ENCODE measurements at regions not wholly inside any gene's neighbourhood (a gene's known extent, or its start where the extent isn't known, plus 50 kb on each side); places are given as distances from the start of the nearest gene placed in this dataset.

DNA sequence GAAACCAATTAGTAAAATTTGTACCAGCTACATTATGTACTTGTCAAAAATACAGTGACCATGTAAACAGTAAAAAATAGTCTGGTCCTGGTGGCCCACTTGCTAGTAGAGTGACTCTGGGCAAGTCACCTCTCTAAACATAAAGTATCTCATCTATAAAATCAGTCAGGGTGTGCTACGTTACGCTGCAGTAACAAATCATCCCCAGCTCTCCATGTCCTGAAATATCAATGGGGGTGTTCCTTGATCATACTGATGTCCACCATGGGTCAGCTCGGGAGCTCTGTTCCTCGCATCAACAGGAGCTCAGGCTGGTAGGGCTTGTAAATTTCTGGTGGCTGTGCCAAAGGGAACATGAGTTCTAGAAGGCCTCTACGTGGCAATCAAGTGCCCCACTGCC, 268.6 kb downstream of the RAB28 start:
- intact Hi-C loops (cut with DNase I; ENCODE audit: low total_unique reads) = no loop called here
- in situ Hi-C loops (cut with MboI; ENCODE audit: low sequenced_read_pairs in 4 of 4) = no loop called here

DNA sequence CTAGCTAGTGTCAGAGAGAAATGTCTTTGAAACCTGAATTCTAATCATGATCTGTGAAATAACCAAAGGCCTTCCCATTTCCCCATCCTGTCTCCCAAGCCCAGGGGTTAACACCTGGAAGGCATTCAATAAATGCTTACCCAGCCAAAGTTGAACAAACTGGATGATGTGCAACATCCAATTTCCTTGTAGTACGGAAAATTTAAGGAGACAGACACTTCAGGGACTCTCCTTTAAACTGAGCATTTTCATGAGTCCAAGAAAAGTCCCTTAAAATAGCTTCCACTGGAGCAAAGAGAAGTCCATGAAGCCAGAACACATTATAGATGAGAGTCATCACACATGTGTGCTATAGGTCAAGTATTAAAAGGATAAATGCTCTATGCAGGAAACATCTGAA, 271.2 kb downstream of the RAB28 start:
- in situ Hi-C loops (cut with MboI; ENCODE audit: low sequenced_read_pairs in 4 of 4) (no loop called here), intact Hi-C loops (cut with DNase I; ENCODE audit: low total_unique reads) (no loop called here)
- Histone ChIP-seq H3K27ac (no peak overlapping the region), H3K27me3 (no peaks in the 10 kb centered on the region), H3K9me3 (no peaks in the 10 kb centered on the region), H3K4me3 (no peak overlapping the region), H3K36me3 (no peaks in the 10 kb centered on the region), H3K4me1 (no peaks in the 10 kb centered on the region)
- TF ChIP-seq POLR2A (IDR thresholded peaks at IDR 0.05) = no peak
- TF ChIP-seq, protein P1, sequence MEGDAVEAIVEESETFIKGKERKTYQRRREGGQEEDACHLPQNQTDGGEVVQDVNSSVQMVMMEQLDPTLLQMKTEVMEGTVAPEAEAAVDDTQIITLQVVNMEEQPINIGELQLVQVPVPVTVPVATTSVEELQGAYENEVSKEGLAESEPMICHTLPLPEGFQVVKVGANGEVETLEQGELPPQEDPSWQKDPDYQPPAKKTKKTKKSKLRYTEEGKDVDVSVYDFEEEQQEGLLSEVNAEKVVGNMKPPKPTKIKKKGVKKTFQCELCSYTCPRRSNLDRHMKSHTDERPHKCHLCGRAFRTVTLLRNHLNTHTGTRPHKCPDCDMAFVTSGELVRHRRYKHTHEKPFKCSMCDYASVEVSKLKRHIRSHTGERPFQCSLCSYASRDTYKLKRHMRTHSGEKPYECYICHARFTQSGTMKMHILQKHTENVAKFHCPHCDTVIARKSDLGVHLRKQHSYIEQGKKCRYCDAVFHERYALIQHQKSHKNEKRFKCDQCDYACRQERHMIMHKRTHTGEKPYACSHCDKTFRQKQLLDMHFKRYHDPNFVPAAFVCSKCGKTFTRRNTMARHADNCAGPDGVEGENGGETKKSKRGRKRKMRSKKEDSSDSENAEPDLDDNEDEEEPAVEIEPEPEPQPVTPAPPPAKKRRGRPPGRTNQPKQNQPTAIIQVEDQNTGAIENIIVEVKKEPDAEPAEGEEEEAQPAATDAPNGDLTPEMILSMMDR (IDR thresholded peaks at IDR 0.05 in 4 of 5, conservative IDR thresholded peaks at IDR 0.05 in 1 of 5) = no peak
- DNase-seq (no peak), ATAC-seq (no peak)

More for the DNA sequence above, 268.6 kb downstream of the RAB28 start:
- no peaks in the 10 kb centered on the region for H3K36me3 ChIP-seq
- ATAC-seq (no peak), DNase-seq (no peak)
- no peak overlapping the region for H3K27ac ChIP-seq
- H3K27me3 ChIP-seq = no peaks in the 10 kb centered on the region
- H3K4me1 ChIP-seq = no peaks in the 10 kb centered on the region
- no peaks in the 10 kb centered on the region for H3K9me3 ChIP-seq
- TF ChIP-seq POLR2A (IDR thresholded peaks at IDR 0.05) = no peak
- TF ChIP-seq, protein P1 (IDR thresholded peaks at IDR 0.05 in 4 of 5, conservative IDR thresholded peaks at IDR 0.05 in 1 of 5) = no peak
- H3K4me3 ChIP-seq = no peak overlapping the region

DNA sequence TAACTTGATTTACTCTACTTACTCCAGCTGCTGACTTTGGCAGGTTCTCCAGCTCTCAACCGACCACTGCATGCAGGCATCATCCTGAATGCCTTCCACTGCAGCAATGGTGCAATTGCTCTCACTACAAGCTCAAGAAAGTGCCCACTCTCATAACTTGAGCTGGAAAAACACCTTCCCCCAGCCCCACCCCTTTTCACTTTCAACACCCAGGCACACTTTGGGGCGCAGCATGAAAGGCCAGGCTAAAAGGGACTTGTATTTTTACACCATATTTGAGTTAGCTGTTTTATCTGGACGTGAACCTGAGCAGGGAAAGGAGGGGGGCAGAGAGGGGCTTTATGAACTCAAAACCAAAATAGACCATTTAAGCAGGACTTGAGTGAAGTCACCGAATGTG, 274.5 kb downstream of the RAB28 start:
- H3K27me3 ChIP-seq = no peaks in the 10 kb centered on the region
- no peaks in the 10 kb centered on the region for H3K4me1 ChIP-seq
- intact Hi-C loops (cut with DNase I; ENCODE audit: low total_unique reads) = no loop called here
- no peak overlapping the region for H3K27ac ChIP-seq
- no peaks in the 10 kb centered on the region for H3K36me3 ChIP-seq
- TF ChIP-seq POLR2A (IDR thresholded peaks at IDR 0.05) = no peak
- TF ChIP-seq, protein P1 (IDR thresholded peaks at IDR 0.05 in 4 of 5, conservative IDR thresholded peaks at IDR 0.05 in 1 of 5) = no peak
- in situ Hi-C loops (cut with MboI; ENCODE audit: low sequenced_read_pairs in 4 of 4) = no loop called here
- no peaks in the 10 kb centered on the region for H3K9me3 ChIP-seq
- H3K4me3 ChIP-seq = no peak overlapping the region
- ATAC-seq (no peak), DNase-seq (no peak)

DNA sequence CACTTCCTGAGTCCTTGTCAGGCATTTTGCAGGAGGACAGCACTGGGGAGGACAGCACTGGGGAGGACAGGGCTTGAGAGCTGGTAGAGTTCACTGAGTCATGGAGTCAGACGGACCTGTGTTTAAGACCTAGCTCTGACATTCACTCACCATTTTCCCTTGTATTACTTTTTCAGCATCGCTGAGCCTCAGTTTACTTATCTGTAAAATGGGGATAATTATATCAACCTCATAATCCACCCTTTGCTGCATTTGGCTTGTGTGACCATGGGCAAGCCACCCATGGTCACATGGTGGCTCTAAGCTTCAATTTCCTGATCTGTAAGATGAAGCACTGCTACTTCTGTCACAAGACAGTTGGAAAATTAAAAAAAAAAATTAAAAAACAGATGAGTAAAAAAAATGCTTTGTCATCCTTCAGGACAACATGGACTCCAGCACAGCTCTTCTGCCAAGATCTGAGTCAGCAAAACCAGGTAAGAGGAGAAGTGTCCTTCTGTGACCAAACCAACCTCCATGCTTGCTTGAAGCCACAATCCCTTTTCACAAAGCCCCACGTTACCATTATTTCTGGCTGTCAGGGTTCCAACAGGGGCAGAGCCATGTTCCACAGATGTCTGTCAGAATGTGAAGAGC, 275.5 kb downstream of the RAB28 start:
- no peak for ATAC-seq
- no peak overlapping the region for H3K4me3 ChIP-seq
- TF ChIP-seq, protein P1 (IDR thresholded peaks at IDR 0.05 in 4 of 5, conservative IDR thresholded peaks at IDR 0.05 in 1 of 5) = no peak
- no peak for TF ChIP-seq POLR2A (IDR thresholded peaks at IDR 0.05)
- H3K9me3 ChIP-seq = no peaks in the 10 kb centered on the region
- H3K4me1 ChIP-seq = no peaks in the 10 kb centered on the region
- no peaks in the 10 kb centered on the region for H3K36me3 ChIP-seq
- no peak for DNase-seq
- no peak overlapping the region for H3K27ac ChIP-seq
- in situ Hi-C loops (cut with MboI; ENCODE audit: low sequenced_read_pairs in 4 of 4) (no loop called here), intact Hi-C loops (cut with DNase I; ENCODE audit: low total_unique reads) (no loop called here)
- H3K27me3 ChIP-seq = no peaks in the 10 kb centered on the region

DNA sequence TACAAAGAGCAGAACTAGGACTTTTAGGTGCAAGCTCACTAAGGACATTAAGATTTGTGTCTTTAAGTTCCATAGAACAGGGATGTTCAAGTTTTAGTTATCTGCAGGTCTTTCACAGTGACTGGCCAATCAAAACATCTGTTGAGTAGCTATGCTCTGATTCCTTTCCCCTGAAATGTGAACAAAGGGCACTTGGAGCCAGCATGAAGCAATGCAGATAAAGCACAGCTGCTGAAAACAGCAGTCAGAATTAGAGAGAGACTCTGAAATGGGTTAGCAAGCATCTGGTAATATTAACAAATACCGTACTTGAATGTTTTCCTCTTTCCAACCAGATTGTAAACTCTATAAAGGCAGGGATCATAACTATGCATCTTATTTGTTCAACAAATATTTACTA, 276.9 kb downstream of the RAB28 start:
- H3K9me3 ChIP-seq = no peaks in the 10 kb centered on the region
- ATAC-seq (no peak), DNase-seq (no peak)
- H3K27me3 ChIP-seq = no peaks in the 10 kb centered on the region
- intact Hi-C loops (cut with DNase I; ENCODE audit: low total_unique reads) = no loop called here
- H3K36me3 ChIP-seq = no peaks in the 10 kb centered on the region
- in situ Hi-C loops (cut with MboI; ENCODE audit: low sequenced_read_pairs in 4 of 4) = no loop called here
- TF ChIP-seq POLR2A (IDR thresholded peaks at IDR 0.05) = no peak
- TF ChIP-seq, protein P1 (IDR thresholded peaks at IDR 0.05 in 4 of 5, conservative IDR thresholded peaks at IDR 0.05 in 1 of 5) = no peak
- no peak overlapping the region for H3K4me3 ChIP-seq
- no peaks in the 10 kb centered on the region for H3K4me1 ChIP-seq
- no peak overlapping the region for H3K27ac ChIP-seq
